Natural killer cell (primary cell): ENCODE measurements at regions not wholly inside any gene's neighbourhood (a gene's known extent, or its start where the extent isn't known, plus 50 kb on each side); places are given as distances from the start of the nearest gene placed in this dataset.

ENCODE experiments used
- ATAC-seq, 3 donors: fragments of 150-1000 bp in 2 of 3; fragments of 200-7000 bp in 1 of 3; cut with Tn5 transposase; 1 replicate in 1 of 3; 2 replicates in 2 of 3; pipeline ENCODE4 v1.10.0; 2021; ENCODE audit warnings: mild to moderate bottlenecking in 2 of 3, moderate library complexity in 2 of 3
- DNase-seq, 2 donors: peaks; one replicate each; pipeline versions ENCODE4 v3.0.0 to v3.0.0-alpha.2; 2013 to 2021; ENCODE audit warnings: mixed read lengths in 1 of 2
- H3K27ac ChIP-seq: one replicate; pipeline ENCODE4 v1.5.1; 2013; ENCODE audit warnings: mild to moderate bottlenecking, low read length
- H3K27me3 ChIP-seq: one replicate; pipeline ENCODE4 v1.6.1; 2013; ENCODE audit warnings: low read length; ENCODE audit not compliant: control insufficient read depth, insufficient read depth
- H3K36me3 ChIP-seq: one replicate; pipeline ENCODE4 v1.6.1; 2013; ENCODE audit warnings: low read length; ENCODE audit not compliant: control insufficient read depth, insufficient read depth
- H3K4me1 ChIP-seq: one replicate; pipeline ENCODE4 v1.6.1; 2013; ENCODE audit warnings: low read length; ENCODE audit not compliant: control insufficient read depth, insufficient read depth
- H3K4me3 ChIP-seq: one replicate; pipeline ENCODE4 v1.5.1; 2013; ENCODE audit warnings: low read length
- H3K9me3 ChIP-seq: one replicate; pipeline ENCODE4 v1.6.1; 2013; ENCODE audit warnings: low read length; ENCODE audit not compliant: control insufficient read depth, insufficient read depth
- H3K27ac Mint-ChIP-seq, 2 donors: one replicate each; pipeline ENCODE4 v1.8.0; 2022; ENCODE audit warnings: mild to moderate bottlenecking in 2 of 2, mixed read lengths in 2 of 2, moderate library complexity in 1 of 2
- H3K27me3 Mint-ChIP-seq, 2 donors: one replicate each; pipeline ENCODE4 v1.8.0; 2022; ENCODE audit warnings: low read depth in 2 of 2, mixed read lengths in 2 of 2
- H3K36me3 Mint-ChIP-seq: one replicate; pipeline ENCODE4 v1.8.0; 2022; ENCODE audit warnings: mixed read lengths
- H3K4me1 Mint-ChIP-seq, 2 donors: one replicate each; pipeline ENCODE4 v1.8.0; 2022; ENCODE audit warnings: mixed read lengths in 2 of 2
- H3K4me3 Mint-ChIP-seq: one replicate; pipeline ENCODE4 v1.8.0; 2022; ENCODE audit warnings: mild to moderate bottlenecking, moderate library complexity, mixed read lengths
- H3K9me3 Mint-ChIP-seq, 2 donors: one replicate each; pipeline ENCODE4 v1.8.0; 2022; ENCODE audit warnings: mixed read lengths in 2 of 2
- WGBS: methylation state at CpG from one replicate; pipeline ENCODE4 v1.1.7; 2013; ENCODE audit warnings: missing lambda C conversion rate; ENCODE audit not compliant: insufficient coverage; 5-methylcytosine and 5-hydroxymethylcytosine counted together
- intact Hi-C: fragments of 100-400 bp; cut with micrococcal nuclease; formaldehyde crosslinking; loops from one replicate; pipeline ENCODE4 v1.14.2; 2022
- TF ChIP-seq, protein P1 (sequence below): fragments of 200-600 bp; IDR thresholded peaks from one replicate; pipeline ENCODE4 v1.8.0; 2022; ENCODE audit warnings: antibody characterized with exemption

- Mint-ChIP-seq H3K27ac (no peak overlapping the region), H3K9me3 (peaks cover 15 to 16% of the 10 kb centered on the region in 2 donors), H3K27me3 (no peaks in the 10 kb centered on the region), H3K4me1 (no peaks in the 10 kb centered on the region), H3K36me3 (no peaks in the 10 kb centered on the region), H3K4me3 (no peak overlapping the region)
- no peaks in the 10 kb centered on the region for H3K4me1 ChIP-seq
- intact Hi-C loops: no loop called here
- 17% methylated on average over 5 of the region's 8 CpGs for WGBS
- no peaks in the 10 kb centered on the region for H3K36me3 ChIP-seq
- TF ChIP-seq, protein P1, sequence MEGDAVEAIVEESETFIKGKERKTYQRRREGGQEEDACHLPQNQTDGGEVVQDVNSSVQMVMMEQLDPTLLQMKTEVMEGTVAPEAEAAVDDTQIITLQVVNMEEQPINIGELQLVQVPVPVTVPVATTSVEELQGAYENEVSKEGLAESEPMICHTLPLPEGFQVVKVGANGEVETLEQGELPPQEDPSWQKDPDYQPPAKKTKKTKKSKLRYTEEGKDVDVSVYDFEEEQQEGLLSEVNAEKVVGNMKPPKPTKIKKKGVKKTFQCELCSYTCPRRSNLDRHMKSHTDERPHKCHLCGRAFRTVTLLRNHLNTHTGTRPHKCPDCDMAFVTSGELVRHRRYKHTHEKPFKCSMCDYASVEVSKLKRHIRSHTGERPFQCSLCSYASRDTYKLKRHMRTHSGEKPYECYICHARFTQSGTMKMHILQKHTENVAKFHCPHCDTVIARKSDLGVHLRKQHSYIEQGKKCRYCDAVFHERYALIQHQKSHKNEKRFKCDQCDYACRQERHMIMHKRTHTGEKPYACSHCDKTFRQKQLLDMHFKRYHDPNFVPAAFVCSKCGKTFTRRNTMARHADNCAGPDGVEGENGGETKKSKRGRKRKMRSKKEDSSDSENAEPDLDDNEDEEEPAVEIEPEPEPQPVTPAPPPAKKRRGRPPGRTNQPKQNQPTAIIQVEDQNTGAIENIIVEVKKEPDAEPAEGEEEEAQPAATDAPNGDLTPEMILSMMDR: no peak
- H3K27me3 ChIP-seq: no peaks in the 10 kb centered on the region
- no peak for ATAC-seq
- no peak for DNase-seq
- peaks cover 4% of the 10 kb centered on the region for H3K9me3 ChIP-seq
- H3K4me3 ChIP-seq: no peak overlapping the region
- H3K27ac ChIP-seq: no peak overlapping the region
These were observed 82.8 kb upstream of the TAS2R1 start for GRCh38 chr5:9712911-9713310.

- WGBS: 63% methylated on average over 1 of the region's 4 CpGs
- H3K4me3 Mint-ChIP-seq: no peak overlapping the region
- H3K4me1 ChIP-seq: no peaks in the 10 kb centered on the region
- no peaks in the 10 kb centered on the region for H3K36me3 Mint-ChIP-seq
- ATAC-seq: no peak
- no peaks in the 10 kb centered on the region for H3K36me3 ChIP-seq
- TF ChIP-seq, protein P1: no peak
- peaks cover 15 to 16% of the 10 kb centered on the region in 2 donors for H3K9me3 Mint-ChIP-seq
- intact Hi-C loops: no loop called here
- H3K4me3 ChIP-seq: no peak overlapping the region
- no peaks in the 10 kb centered on the region for H3K27me3 ChIP-seq
- H3K4me1 Mint-ChIP-seq: no peaks in the 10 kb centered on the region
- no peak overlapping the region for H3K27ac Mint-ChIP-seq
- no peaks in the 10 kb centered on the region for H3K27me3 Mint-ChIP-seq
- H3K27ac ChIP-seq: no peak overlapping the region
- peaks cover 4% of the 10 kb centered on the region for H3K9me3 ChIP-seq
- DNase-seq: no peak
These were observed 82.4 kb upstream of the TAS2R1 start for GRCh38 chr5:9712506-9712905.

- H3K36me3 ChIP-seq: no peaks in the 10 kb centered on the region
- H3K4me1 ChIP-seq: no peaks in the 10 kb centered on the region
- intact Hi-C loops: no loop called here
- Mint-ChIP-seq H3K27ac (no peak overlapping the region), H3K27me3 (no peaks in the 10 kb centered on the region), H3K4me3 (no peak overlapping the region), H3K4me1 (no peaks in the 10 kb centered on the region), H3K9me3 (peaks cover 6 to 10% of the 10 kb centered on the region in 2 donors), H3K36me3 (no peaks in the 10 kb centered on the region)
- no peak overlapping the region for H3K4me3 ChIP-seq
- H3K27ac ChIP-seq: no peak overlapping the region
- WGBS: 90% methylated on average over 1 of the region's 1 CpG
- DNase-seq (no peak), ATAC-seq (no peak)
- no peaks in the 10 kb centered on the region for H3K9me3 ChIP-seq
- H3K27me3 ChIP-seq: no peaks in the 10 kb centered on the region
- TF ChIP-seq, protein P1: no peak
These were observed 79.9 kb upstream of the TAS2R1 start for GRCh38 chr5:9710069-9710468.

DNA sequence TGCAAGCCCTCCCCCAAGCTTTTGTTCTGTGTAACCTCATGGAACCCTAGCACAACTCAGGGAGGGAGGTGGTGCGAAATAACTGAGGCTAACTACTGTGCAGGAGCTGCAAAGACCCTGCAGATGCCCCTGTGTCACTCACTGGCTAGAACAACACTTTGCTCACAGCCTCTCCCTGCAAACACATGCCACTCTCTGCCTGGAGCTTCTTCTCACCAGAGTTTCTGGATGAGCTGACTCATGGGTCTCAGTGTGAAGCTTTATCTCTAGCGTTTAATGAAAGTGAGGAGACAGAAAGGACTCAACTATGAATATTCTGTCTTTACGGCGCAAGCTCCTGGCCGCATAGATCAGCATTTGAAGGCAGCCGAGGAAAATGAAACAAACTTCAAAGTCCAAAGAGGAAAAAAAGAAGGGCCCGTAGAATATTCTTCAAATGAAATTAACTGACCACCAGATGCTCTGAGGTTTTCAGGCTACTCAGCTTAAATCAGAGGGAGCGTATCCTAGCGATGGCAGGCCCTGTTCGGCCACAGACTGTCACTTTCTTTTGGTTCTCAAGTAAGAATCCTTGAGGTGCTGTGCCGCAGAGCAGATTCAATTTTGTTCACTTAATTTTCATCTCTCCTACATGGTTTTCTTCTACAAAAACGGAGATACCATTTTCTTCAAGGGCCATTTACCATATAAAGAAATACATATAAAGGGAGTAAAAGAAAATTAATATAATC, 77.7 kb upstream of the TAS2R1 start:
- Mint-ChIP-seq H3K9me3 (peaks cover 7 to 8% of the 10 kb centered on the region in 2 donors), H3K27me3 (no peaks in the 10 kb centered on the region), H3K36me3 (no peaks in the 10 kb centered on the region), H3K27ac (no peak overlapping the region), H3K4me1 (no peaks in the 10 kb centered on the region), H3K4me3 (no peak overlapping the region)
- Histone ChIP-seq H3K27me3 (no peaks in the 10 kb centered on the region), H3K27ac (no peak overlapping the region), H3K9me3 (no peaks in the 10 kb centered on the region), H3K4me1 (no peaks in the 10 kb centered on the region), H3K36me3 (no peaks in the 10 kb centered on the region), H3K4me3 (no peak overlapping the region)
- TF ChIP-seq, protein P1: no peak
- DNase-seq (no peak), ATAC-seq (no peak)
- intact Hi-C loops: no loop called here
- WGBS: 83% methylated on average over 11 of the region's 12 CpGs
